Prostate gland (tissue), 2 donors: ENCODE measurements at regions not wholly inside any gene's neighbourhood (a gene's known extent, or its start where the extent isn't known, plus 50 kb on each side); places are given as distances from the start of the nearest gene placed in this dataset.

ENCODE experiments used
- DNase-seq: peaks from one replicate; pipeline ENCODE4 v3.0.0-alpha.2; 2019; ENCODE audit warnings: low spot score
- H3K27ac ChIP-seq, 2 donors: fragments of 200-600 bp; sonication (generic); 2 replicates each; pipeline ENCODE4 v1.5.1; 2017 to 2019
- H3K27me3 ChIP-seq: fragments of 200-600 bp; sonication (generic); replicated peaks from 2 replicates; pipeline ENCODE4 v1.5.1; 2019; ENCODE audit not compliant: insufficient read depth
- H3K36me3 ChIP-seq, 2 donors: fragments of 200-600 bp; sonication (generic); 1 replicate in 1 of 2; 2 replicates in 1 of 2; pipeline versions ENCODE4 v1.5.1 to v1.8.1; 2017 to 2019
- H3K4me1 ChIP-seq: fragments of 200-600 bp; sonication (generic); replicated peaks from 2 replicates; pipeline ENCODE4 v1.5.1; 2019
- H3K4me3 ChIP-seq, 2 donors: fragments of 200-600 bp; sonication (generic); 2 replicates each; pipeline ENCODE4 v1.5.1; 2017 to 2019
- H3K9me3 ChIP-seq: fragments of 200-600 bp; sonication (generic); 2 replicates; pipeline ENCODE4 v1.5.1; 2017
- POLR2A ChIP-seq: fragments of 450-650 bp; IDR thresholded peaks from one replicate; pipeline ENCODE4 v1.6.1; 2016; ENCODE audit warnings: antibody characterized with exemption, mild to moderate bottlenecking
- POLR2AphosphoS5 ChIP-seq: sonication (generic); formaldehyde crosslinking; IDR thresholded peaks from one replicate; pipeline ENCODE4 v1.6.1; 2017; ENCODE audit warnings: antibody characterized with exemption
- WGBS: methylation state at CpG from one replicate; pipeline ENCODE4 v1.1.5; 2018; 5-methylcytosine and 5-hydroxymethylcytosine counted together
- intact Hi-C: fragments of 100-400 bp; cut with DNase I; formaldehyde crosslinking; loops from one replicate; pipeline ENCODE4 v1.14.2; 2022
- TF ChIP-seq, protein P1 (sequence below), 4 experiments: fragments of 200-600 bp in 2 of 4; fragments of 450-650 bp in 2 of 4; sonication (generic) in 2 of 4; IDR thresholded peaks; 1 replicate in 3 of 4; 2 replicates in 1 of 4; pipeline ENCODE4 v1.5.1; 2016 to 2019; ENCODE audit warnings: antibody characterized with exemption in 4 of 4, mild to moderate bottlenecking in 2 of 4, moderate library complexity in 2 of 4

DNA sequence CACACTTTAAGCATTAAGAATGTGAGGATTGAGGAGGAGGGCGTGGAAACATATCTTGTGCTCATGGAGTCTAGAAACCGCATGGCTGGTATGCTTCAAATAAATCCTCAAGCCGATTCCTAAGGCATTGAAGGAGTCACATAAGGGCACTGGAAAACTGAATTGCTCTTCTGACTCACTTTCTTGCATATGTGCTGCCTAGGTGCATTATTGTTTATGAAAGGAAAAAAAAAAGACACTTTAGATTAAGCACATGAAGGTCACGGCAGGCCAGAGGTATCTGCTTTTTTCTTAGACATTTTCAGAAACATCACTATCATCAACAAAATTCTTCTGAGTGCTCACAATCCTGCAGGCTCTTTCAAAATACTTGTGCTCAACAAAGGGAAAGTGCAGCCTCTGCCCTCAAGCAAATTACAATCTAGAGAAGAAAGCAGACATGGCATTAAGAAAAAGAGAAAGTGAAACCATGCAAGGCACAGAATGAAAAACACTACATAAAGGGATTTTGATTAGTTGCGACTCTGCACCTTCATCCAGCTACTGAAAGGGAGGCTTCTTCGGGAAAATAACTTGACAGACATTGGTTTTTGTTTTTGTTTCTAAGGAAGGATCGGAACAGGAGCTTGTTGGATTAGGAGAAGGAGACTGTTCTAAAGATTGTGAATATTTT is 2117.6 kb downstream of the MAT2B start:
- Histone ChIP-seq H3K36me3 (no peaks in the 10 kb centered on the region), H3K4me3 (no peak overlapping the region), H3K4me1 (no peaks in the 10 kb centered on the region), H3K9me3 (no peaks in the 10 kb centered on the region), H3K27me3 (no peaks in the 10 kb centered on the region), H3K27ac (no peak overlapping the region)
- 83% methylated on average over 7 of the region's 7 CpGs for WGBS
- TF ChIP-seq POLR2AphosphoS5: no peak
- TF ChIP-seq POLR2A: no peak
- TF ChIP-seq, protein P1, sequence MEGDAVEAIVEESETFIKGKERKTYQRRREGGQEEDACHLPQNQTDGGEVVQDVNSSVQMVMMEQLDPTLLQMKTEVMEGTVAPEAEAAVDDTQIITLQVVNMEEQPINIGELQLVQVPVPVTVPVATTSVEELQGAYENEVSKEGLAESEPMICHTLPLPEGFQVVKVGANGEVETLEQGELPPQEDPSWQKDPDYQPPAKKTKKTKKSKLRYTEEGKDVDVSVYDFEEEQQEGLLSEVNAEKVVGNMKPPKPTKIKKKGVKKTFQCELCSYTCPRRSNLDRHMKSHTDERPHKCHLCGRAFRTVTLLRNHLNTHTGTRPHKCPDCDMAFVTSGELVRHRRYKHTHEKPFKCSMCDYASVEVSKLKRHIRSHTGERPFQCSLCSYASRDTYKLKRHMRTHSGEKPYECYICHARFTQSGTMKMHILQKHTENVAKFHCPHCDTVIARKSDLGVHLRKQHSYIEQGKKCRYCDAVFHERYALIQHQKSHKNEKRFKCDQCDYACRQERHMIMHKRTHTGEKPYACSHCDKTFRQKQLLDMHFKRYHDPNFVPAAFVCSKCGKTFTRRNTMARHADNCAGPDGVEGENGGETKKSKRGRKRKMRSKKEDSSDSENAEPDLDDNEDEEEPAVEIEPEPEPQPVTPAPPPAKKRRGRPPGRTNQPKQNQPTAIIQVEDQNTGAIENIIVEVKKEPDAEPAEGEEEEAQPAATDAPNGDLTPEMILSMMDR (IDR thresholded peaks at IDR 0.05): no peak
- DNase-seq: no peak
- intact Hi-C loops: loop anchor here (10.0 kb wide), 1 partner anchor 1442 kb away; no protein-coding TSS in a partner anchor

DNA sequence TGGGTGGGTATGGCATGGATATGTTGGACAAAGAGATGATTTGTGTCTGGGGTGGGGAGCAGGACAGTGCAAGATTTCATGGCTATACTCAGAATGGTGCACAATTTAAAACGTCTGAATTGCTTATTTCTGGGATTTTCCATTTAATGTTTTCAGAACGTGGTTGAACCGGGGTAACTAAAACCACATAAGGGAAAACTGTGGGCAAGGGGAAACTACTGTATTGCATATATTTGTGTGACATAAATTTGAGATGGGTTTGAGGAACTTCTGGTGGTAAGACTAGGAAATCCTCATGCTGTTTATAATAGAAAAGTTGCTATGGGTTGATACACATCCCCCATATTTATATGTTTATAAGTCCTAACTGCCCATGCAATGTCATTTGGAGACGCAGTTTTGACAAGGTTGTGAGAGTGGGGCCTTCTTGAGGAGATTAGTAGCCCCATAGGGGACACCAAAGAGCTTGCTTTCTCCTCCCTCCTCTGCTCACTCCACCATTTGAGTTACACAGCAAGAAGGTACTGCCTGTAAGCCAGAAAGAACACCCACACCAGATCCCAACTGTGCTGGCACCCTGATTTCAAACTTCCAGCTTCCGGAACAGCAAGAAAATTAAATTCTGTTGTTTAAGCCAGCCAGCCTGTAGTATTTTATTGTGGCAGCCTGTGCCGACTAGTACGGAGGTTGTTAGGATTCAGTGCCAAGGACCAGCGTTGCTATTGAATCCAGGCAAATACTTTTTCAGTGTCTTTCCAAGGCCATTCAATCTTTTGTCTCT is 2118.9 kb downstream of the MAT2B start:
- no peaks in the 10 kb centered on the region for H3K4me1 ChIP-seq
- no peaks in the 10 kb centered on the region for H3K36me3 ChIP-seq
- H3K27ac ChIP-seq: no peak overlapping the region
- intact Hi-C loops: loop anchor here (10.0 kb wide), 1 partner anchor 1440 kb away; no protein-coding TSS in a partner anchor
- no peaks in the 10 kb centered on the region for H3K9me3 ChIP-seq
- H3K27me3 ChIP-seq: no peaks in the 10 kb centered on the region
- TF ChIP-seq, protein P1 (IDR thresholded peaks at IDR 0.05): no peak
- no peak for TF ChIP-seq POLR2AphosphoS5
- no peak for TF ChIP-seq POLR2A
- DNase-seq: no peak
- no peak overlapping the region for H3K4me3 ChIP-seq
- 76% methylated on average over 8 of the region's 8 CpGs for WGBS

DNA sequence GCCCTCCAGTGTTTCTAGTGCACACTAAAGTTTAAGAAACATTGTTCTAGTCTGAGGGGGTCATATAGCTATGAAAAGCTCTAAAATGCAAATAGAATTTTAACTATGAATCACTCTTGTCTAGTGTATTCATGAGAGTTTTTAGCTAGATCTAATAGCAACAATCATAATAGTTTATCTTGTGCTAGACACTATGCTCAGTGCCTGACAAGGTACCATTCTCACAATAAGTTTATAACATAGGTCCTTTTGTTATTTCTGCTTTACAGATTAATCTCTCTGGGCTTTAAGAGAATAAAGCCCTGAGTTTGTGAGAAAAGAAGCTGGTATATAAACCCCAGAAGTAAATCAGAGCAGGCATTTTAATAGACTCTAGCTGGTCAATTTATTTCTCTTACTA is 2120.7 kb downstream of the MAT2B start:
- TF ChIP-seq, protein P1 (IDR thresholded peaks at IDR 0.05): no peak
- TF ChIP-seq POLR2AphosphoS5 (no peak), POLR2A (no peak)
- no peak overlapping the region for H3K27ac ChIP-seq
- no peak for DNase-seq
- peaks cover 6% of the 10 kb centered on the region for H3K4me1 ChIP-seq
- H3K4me3 ChIP-seq: no peak overlapping the region
- H3K9me3 ChIP-seq: no peaks in the 10 kb centered on the region
- no peaks in the 10 kb centered on the region for H3K36me3 ChIP-seq
- intact Hi-C loops: loop anchor here (10.0 kb wide), 1 partner anchor 1439 kb away; no protein-coding TSS in a partner anchor
- H3K27me3 ChIP-seq: no peaks in the 10 kb centered on the region

DNA sequence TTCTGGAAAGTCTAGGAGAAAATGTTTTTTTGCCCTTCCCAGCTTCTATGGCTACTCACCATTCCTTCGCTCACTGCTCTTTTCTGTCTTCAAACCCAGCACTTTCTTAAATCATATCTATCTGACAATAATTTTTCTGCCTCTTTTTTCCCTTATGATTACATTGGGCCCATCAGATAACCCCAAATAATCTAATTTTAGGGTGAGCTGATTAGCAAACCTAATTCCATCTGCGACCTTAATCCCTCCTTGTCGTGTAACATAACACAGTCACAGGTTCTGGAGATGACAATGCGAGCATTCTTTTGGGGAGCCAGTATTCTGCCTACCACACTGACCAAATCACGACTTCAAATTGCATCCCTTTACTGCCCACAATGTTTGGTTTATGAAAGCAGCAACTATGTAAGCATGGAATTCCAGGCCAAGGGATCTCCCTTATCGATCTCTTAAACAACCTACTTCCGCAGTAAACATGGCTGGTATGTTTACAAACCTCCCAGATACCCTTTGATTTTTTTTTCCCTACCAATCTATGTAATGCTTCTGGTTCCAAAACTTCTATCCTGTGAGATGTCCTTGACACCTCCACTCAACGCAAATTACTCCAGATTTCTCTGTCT is 2122.2 kb downstream of the MAT2B start:
- intact Hi-C loops: loop anchor here (10.0 kb wide), 1 partner anchor 1437 kb away; no protein-coding TSS in a partner anchor
- WGBS: 87% methylated on average over 8 of the region's 8 CpGs
- no peaks in the 10 kb centered on the region for H3K36me3 ChIP-seq

More for the DNA sequence above, 2122.2 kb downstream of the MAT2B start:
- H3K9me3 ChIP-seq: no peaks in the 10 kb centered on the region
- no peak for DNase-seq
- TF ChIP-seq POLR2AphosphoS5: no peak
- TF ChIP-seq POLR2A: no peak
- TF ChIP-seq, protein P1 (IDR thresholded peaks at IDR 0.05): no peak
- H3K4me3 ChIP-seq: no peak overlapping the region
- H3K27me3 ChIP-seq: no peaks in the 10 kb centered on the region
- no peak overlapping the region for H3K27ac ChIP-seq
- peaks cover 6% of the 10 kb centered on the region for H3K4me1 ChIP-seq
